ENCODE measurements at regions not wholly inside any gene's neighbourhood (a gene's known extent, or its start where the extent isn't known, plus 50 kb on each side); places are given as distances from the start of the nearest gene placed in this dataset.

DNA sequence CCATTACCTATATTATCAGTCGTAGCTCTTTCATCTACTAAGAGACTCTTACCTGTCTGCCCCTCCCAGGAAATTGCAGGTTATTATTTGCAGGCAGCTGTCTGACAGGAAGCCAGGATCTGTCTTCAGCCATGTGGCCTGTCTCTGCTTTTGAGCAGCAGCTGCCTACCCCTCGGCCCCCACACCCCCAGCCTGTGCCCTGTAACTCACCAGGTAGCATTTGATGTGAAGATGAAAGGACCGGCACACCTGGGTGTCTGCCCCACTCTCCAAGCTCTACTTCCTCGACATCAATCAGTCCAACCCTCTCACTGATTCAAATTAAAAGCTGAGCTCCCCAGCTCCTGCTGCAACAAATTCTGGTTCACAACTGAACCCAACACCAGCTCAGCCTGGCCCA, 197.2 kb upstream of the CTNNB1 start:
- no peak overlapping the region for H3K27ac ChIP-seq (ENCODE audit: low read depth, low read length)
- peaks cover 3 to 12% of the 10 kb centered on the region in 2 experiments for H3K4me1 ChIP-seq (ENCODE audit: control insufficient read depth in 1 of 2, insufficient read depth in 2 of 2, low read length in 2 of 2)
- H3K79me1 ChIP-seq (ENCODE audit: low read length): peaks cover 4% of the 10 kb centered on the region
- H3K4ac ChIP-seq (ENCODE audit: low read depth, low read length): no peak overlapping the region
- H3K4me3 ChIP-seq (ENCODE audit: low read depth, low read length): no peak overlapping the region
- no peaks in the 10 kb centered on the region for H3K36me3 ChIP-seq (ENCODE audit: control insufficient read depth in 1 of 2, insufficient read depth in 2 of 2, low read length in 2 of 2)
- no peak overlapping the region for H2BK12ac ChIP-seq (ENCODE audit: low read length)
- H2BK5ac ChIP-seq (ENCODE audit: low read depth, low read length, poor library complexity): no peak overlapping the region
- H2AFZ ChIP-seq (ENCODE audit: insufficient read depth, low read length, poor library complexity): no peak overlapping the region
- no peak overlapping the region for H3K18ac ChIP-seq (ENCODE audit: low read length)
- H3K27me3 ChIP-seq (ENCODE audit: insufficient read depth, low read length): no peaks in the 10 kb centered on the region
- H3K9me3 ChIP-seq (ENCODE audit: insufficient read depth, low read depth, low read length): no peaks in the 10 kb centered on the region
- no peak overlapping the region for H3K4me2 ChIP-seq (ENCODE audit: low read length)
- DNase-seq: no peak
- no peak overlapping the region for H4K12ac ChIP-seq (ENCODE audit: low read depth, low read length)
- H4K91ac ChIP-seq (ENCODE audit: low read depth, low read length): no peak overlapping the region
- no peak overlapping the region for H2BK120ac ChIP-seq (ENCODE audit: insufficient read depth, low read length, poor library complexity)
- no peak overlapping the region for H3K23ac ChIP-seq (ENCODE audit: low read length)
- no peak overlapping the region for H2AK5ac ChIP-seq (ENCODE audit: low read length)
- H4K8ac ChIP-seq (ENCODE audit: low read depth, low read length): no peak overlapping the region
- no CpG with 5 or more reads among the region's 4 CpGs for WGBS (ENCODE audit: extremely low coverage, insufficient coverage, insufficient read length)
- H3K14ac ChIP-seq (ENCODE audit: low read length): no peak overlapping the region
- H3K79me2 ChIP-seq (ENCODE audit: control insufficient read depth, insufficient read depth, low read length, poor library complexity): no peaks in the 10 kb centered on the region
- H3K9ac ChIP-seq (ENCODE audit: low read length): no peak overlapping the region

DNA sequence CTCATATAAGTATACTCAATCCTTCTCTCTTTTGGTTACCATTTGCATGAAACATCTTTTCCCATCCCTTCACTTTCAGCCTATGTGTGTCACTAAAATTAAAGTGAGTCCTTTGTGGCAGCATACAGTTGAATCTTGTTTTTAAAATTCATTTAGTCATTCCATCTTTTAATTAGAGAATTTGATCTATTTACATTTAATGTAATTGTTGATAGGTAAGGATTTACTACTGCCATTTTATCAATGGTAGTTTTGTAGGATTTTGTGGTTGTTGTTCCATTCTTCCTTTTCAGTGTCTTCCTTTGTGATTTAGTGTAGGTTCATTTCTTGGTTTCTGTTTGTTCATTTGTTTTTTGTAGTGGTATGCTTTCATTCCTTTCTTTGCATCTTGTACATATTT, 191.9 kb upstream of the CTNNB1 start:
- Histone ChIP-seq H2BK5ac (ENCODE audit: low read depth, low read length, poor library complexity) (no peak overlapping the region), H4K8ac (ENCODE audit: low read depth, low read length) (no peak overlapping the region), H3K36me3 (ENCODE audit: control insufficient read depth in 1 of 2, insufficient read depth in 2 of 2, low read length in 2 of 2) (peaks cover 0 to 3% of the 10 kb centered on the region in 2 experiments), H3K23ac (ENCODE audit: low read length) (no peak overlapping the region), H2AFZ (ENCODE audit: insufficient read depth, low read length, poor library complexity) (no peak overlapping the region), H3K79me2 (ENCODE audit: control insufficient read depth, insufficient read depth, low read length, poor library complexity) (no peaks in the 10 kb centered on the region), H3K9ac (ENCODE audit: low read length) (no peak overlapping the region), H3K27me3 (ENCODE audit: insufficient read depth, low read length) (no peaks in the 10 kb centered on the region), H4K12ac (ENCODE audit: low read depth, low read length) (no peak overlapping the region), H2BK120ac (ENCODE audit: insufficient read depth, low read length, poor library complexity) (no peak overlapping the region), H3K4ac (ENCODE audit: low read depth, low read length) (no peak overlapping the region), H3K9me3 (ENCODE audit: insufficient read depth, low read depth, low read length) (peaks cover 5% of the 10 kb centered on the region), H3K14ac (ENCODE audit: low read length) (no peak overlapping the region), H3K79me1 (ENCODE audit: low read length) (no peaks in the 10 kb centered on the region), H2BK12ac (ENCODE audit: low read length) (no peak overlapping the region), H2AK5ac (ENCODE audit: low read length) (no peak overlapping the region), H3K4me1 (ENCODE audit: control insufficient read depth in 1 of 2, insufficient read depth in 2 of 2, low read length in 2 of 2) (peaks cover 0 to under 1% of the 10 kb centered on the region in 2 experiments), H3K18ac (ENCODE audit: low read length) (no peak overlapping the region), H3K27ac (ENCODE audit: low read depth, low read length) (no peak overlapping the region), H3K4me2 (ENCODE audit: low read length) (no peak overlapping the region), H3K4me3 (ENCODE audit: low read depth, low read length) (no peak overlapping the region), H4K91ac (ENCODE audit: low read depth, low read length) (no peak overlapping the region)
- no peak for DNase-seq

DNA sequence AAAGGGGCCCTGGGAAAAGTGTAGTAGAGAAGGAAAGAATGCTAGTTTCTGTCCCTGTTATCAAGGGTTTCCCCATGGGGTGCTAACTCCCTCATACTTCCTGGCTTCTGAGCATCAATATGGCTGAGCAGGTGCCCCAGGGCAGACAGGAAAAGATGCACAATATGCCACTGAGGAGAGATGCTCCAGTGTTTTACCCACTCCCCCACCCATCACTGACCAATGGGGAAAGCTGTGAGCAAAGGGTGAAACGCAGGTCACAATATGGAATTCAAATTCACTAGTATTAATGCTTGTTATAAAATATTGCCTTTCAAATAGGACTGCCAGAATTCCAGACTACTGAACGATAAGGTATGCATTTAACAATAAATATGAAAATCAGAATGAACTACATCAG, 187.5 kb upstream of the CTNNB1 start:
- no peak overlapping the region for H2AFZ ChIP-seq (ENCODE audit: insufficient read depth, low read length, poor library complexity)
- no peak overlapping the region for H3K4me2 ChIP-seq (ENCODE audit: low read length)
- peaks cover 0 to 3% of the 10 kb centered on the region in 2 experiments for H3K36me3 ChIP-seq (ENCODE audit: control insufficient read depth in 1 of 2, insufficient read depth in 2 of 2, low read length in 2 of 2)
- H3K23ac ChIP-seq (ENCODE audit: low read length): no peak overlapping the region
- no peak overlapping the region for H3K9ac ChIP-seq (ENCODE audit: low read length)
- H3K79me2 ChIP-seq (ENCODE audit: control insufficient read depth, insufficient read depth, low read length, poor library complexity): no peaks in the 10 kb centered on the region
- no peaks in the 10 kb centered on the region for H3K79me1 ChIP-seq (ENCODE audit: low read length)
- no peak overlapping the region for H3K14ac ChIP-seq (ENCODE audit: low read length)
- H4K8ac ChIP-seq (ENCODE audit: low read depth, low read length): no peak overlapping the region
- no peak overlapping the region for H4K91ac ChIP-seq (ENCODE audit: low read depth, low read length)
- no peak overlapping the region for H3K4ac ChIP-seq (ENCODE audit: low read depth, low read length)
- no peak overlapping the region for H3K4me3 ChIP-seq (ENCODE audit: low read depth, low read length)
- no peak overlapping the region for H2BK5ac ChIP-seq (ENCODE audit: low read depth, low read length, poor library complexity)
- H2BK12ac ChIP-seq (ENCODE audit: low read length): no peak overlapping the region
- H3K27me3 ChIP-seq (ENCODE audit: insufficient read depth, low read length): no peaks in the 10 kb centered on the region
- H2BK120ac ChIP-seq (ENCODE audit: insufficient read depth, low read length, poor library complexity): no peak overlapping the region
- no CpG with 5 or more reads among the region's 2 CpGs for WGBS (ENCODE audit: extremely low coverage, insufficient coverage, insufficient read length)
- H3K27ac ChIP-seq (ENCODE audit: low read depth, low read length): no peak overlapping the region
- H2AK5ac ChIP-seq (ENCODE audit: low read length): no peak overlapping the region
- H3K4me1 ChIP-seq (ENCODE audit: control insufficient read depth in 1 of 2, insufficient read depth in 2 of 2, low read length in 2 of 2): no peaks in the 10 kb centered on the region
- H3K18ac ChIP-seq (ENCODE audit: low read length): no peak overlapping the region
- H3K9me3 ChIP-seq (ENCODE audit: insufficient read depth, low read depth, low read length): peaks cover 5% of the 10 kb centered on the region
- no peak overlapping the region for H4K12ac ChIP-seq (ENCODE audit: low read depth, low read length)
- DNase-seq: no peak

DNA sequence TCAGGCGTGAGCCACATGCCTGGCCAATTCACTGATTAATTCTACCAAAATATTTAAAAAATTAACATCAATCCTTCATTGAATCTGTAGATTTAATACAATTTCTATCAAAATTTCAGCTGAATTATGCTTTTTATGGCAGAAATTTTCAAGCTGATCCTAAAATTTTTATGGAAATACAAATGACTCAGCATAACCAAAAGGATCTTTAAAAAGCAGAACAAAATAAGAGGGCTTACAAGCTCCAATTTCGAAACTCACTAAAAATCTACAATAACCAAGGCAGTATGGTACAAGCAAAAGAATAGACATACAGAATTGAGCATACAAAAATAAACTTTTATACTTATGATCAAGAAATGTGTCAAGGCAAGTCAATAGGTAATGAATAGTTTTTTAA, 180.4 kb upstream of the CTNNB1 start:
- H3K4ac ChIP-seq (ENCODE audit: low read depth, low read length): no peak overlapping the region
- H3K79me1 ChIP-seq (ENCODE audit: low read length): no peaks in the 10 kb centered on the region
- H4K91ac ChIP-seq (ENCODE audit: low read depth, low read length): no peak overlapping the region
- no peak overlapping the region for H3K4me2 ChIP-seq (ENCODE audit: low read length)
- H2BK12ac ChIP-seq (ENCODE audit: low read length): no peak overlapping the region
- H2BK120ac ChIP-seq (ENCODE audit: insufficient read depth, low read length, poor library complexity): no peak overlapping the region
- no peak overlapping the region for H3K27ac ChIP-seq (ENCODE audit: low read depth, low read length)
- H3K9me3 ChIP-seq (ENCODE audit: insufficient read depth, low read depth, low read length): no peaks in the 10 kb centered on the region
- H3K23ac ChIP-seq (ENCODE audit: low read length): no peak overlapping the region
- no CpG with 5 or more reads among the region's 2 CpGs for WGBS (ENCODE audit: extremely low coverage, insufficient coverage, insufficient read length)
- H4K8ac ChIP-seq (ENCODE audit: low read depth, low read length): no peak overlapping the region
- H2BK5ac ChIP-seq (ENCODE audit: low read depth, low read length, poor library complexity): no peak overlapping the region
- H3K79me2 ChIP-seq (ENCODE audit: control insufficient read depth, insufficient read depth, low read length, poor library complexity): no peaks in the 10 kb centered on the region
- H2AK5ac ChIP-seq (ENCODE audit: low read length): no peak overlapping the region
- H3K4me1 ChIP-seq (ENCODE audit: control insufficient read depth in 1 of 2, insufficient read depth in 2 of 2, low read length in 2 of 2): no peaks in the 10 kb centered on the region
- no peak overlapping the region for H3K14ac ChIP-seq (ENCODE audit: low read length)
- DNase-seq: no peak
- H3K9ac ChIP-seq (ENCODE audit: low read length): no peak overlapping the region
- H2AFZ ChIP-seq (ENCODE audit: insufficient read depth, low read length, poor library complexity): no peak overlapping the region
- H3K18ac ChIP-seq (ENCODE audit: low read length): no peak overlapping the region
- H4K12ac ChIP-seq (ENCODE audit: low read depth, low read length): no peak overlapping the region
- no peak overlapping the region for H3K4me3 ChIP-seq (ENCODE audit: low read depth, low read length)
- no peaks in the 10 kb centered on the region for H3K27me3 ChIP-seq (ENCODE audit: insufficient read depth, low read length)
- no peaks in the 10 kb centered on the region for H3K36me3 ChIP-seq (ENCODE audit: control insufficient read depth in 1 of 2, insufficient read depth in 2 of 2, low read length in 2 of 2)

Measured in trophoblast cell (in vitro differentiated cells and primary cell).